ENCODE measurements at regions not wholly inside any gene's neighbourhood (a gene's known extent, or its start where the extent isn't known, plus 50 kb on each side); places are given as distances from the start of the nearest gene placed in this dataset.

GRCh38 chr4:66223068-66223703 lies 552.9 kb upstream of the EPHA5 start:
- H3K4me1 ChIP-seq, result no peaks in the 10 kb centered on the region
- no peak overlapping the region for H3K4me3 ChIP-seq
- intact Hi-C loops (cut with DNase I), result no loop called here
- H3K27ac ChIP-seq, result no peak overlapping the region
- 30 to 37% (median 30%) methylated on average over 9 of the region's 9 CpGs for WGBS, 3 donors
- ATAC-seq (no peak), DNase-seq (no peak)
- no peaks in the 10 kb centered on the region for H3K36me3 ChIP-seq (ENCODE audit: insufficient read depth in 1 of 2, low read depth in 1 of 2)
- TF ChIP-seq, protein P1, sequence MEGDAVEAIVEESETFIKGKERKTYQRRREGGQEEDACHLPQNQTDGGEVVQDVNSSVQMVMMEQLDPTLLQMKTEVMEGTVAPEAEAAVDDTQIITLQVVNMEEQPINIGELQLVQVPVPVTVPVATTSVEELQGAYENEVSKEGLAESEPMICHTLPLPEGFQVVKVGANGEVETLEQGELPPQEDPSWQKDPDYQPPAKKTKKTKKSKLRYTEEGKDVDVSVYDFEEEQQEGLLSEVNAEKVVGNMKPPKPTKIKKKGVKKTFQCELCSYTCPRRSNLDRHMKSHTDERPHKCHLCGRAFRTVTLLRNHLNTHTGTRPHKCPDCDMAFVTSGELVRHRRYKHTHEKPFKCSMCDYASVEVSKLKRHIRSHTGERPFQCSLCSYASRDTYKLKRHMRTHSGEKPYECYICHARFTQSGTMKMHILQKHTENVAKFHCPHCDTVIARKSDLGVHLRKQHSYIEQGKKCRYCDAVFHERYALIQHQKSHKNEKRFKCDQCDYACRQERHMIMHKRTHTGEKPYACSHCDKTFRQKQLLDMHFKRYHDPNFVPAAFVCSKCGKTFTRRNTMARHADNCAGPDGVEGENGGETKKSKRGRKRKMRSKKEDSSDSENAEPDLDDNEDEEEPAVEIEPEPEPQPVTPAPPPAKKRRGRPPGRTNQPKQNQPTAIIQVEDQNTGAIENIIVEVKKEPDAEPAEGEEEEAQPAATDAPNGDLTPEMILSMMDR (IDR thresholded peaks at IDR 0.05), result no peak
- H3K9me3 ChIP-seq, result no peaks in the 10 kb centered on the region
- H3K27me3 ChIP-seq (ENCODE audit: insufficient read depth in 3 of 3, low read length in 2 of 3), result no peaks in the 10 kb centered on the region

DNA sequence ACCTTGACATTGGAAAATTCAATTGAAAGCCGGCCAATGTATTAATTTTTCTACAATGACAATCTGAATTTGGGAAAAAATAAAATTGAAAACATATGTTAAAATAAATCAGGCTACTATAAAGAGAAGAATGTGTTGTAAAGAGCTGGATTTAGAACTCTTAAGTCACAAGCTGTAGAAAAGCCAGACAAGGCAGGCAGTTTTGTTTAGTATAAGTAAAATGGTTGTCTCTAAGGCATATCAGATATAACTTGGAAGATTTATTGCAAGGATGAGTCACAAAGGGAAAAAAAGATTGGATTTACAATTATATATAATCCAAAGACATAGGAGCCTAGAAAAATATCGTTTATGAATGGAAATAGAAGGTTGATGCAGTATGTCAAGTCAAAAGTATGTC lies 549.1 kb upstream of the EPHA5 start:
- H3K27ac ChIP-seq, result no peak overlapping the region
- H3K27me3 ChIP-seq (ENCODE audit: insufficient read depth in 3 of 3, low read length in 2 of 3), result no peaks in the 10 kb centered on the region
- no peaks in the 10 kb centered on the region for H3K4me1 ChIP-seq
- ATAC-seq, result no peak
- TF ChIP-seq, protein P1 (IDR thresholded peaks at IDR 0.05), result no peak
- 52 to 62% (median 60%) methylated on average over 2 of the region's 2 CpGs for WGBS, 3 donors
- H3K9me3 ChIP-seq, result no peaks in the 10 kb centered on the region
- H3K36me3 ChIP-seq (ENCODE audit: insufficient read depth in 1 of 2, low read depth in 1 of 2), result no peaks in the 10 kb centered on the region
- H3K4me3 ChIP-seq, result no peak overlapping the region
- intact Hi-C loops (cut with DNase I), result no loop called here
- DNase-seq, result no peak

DNA sequence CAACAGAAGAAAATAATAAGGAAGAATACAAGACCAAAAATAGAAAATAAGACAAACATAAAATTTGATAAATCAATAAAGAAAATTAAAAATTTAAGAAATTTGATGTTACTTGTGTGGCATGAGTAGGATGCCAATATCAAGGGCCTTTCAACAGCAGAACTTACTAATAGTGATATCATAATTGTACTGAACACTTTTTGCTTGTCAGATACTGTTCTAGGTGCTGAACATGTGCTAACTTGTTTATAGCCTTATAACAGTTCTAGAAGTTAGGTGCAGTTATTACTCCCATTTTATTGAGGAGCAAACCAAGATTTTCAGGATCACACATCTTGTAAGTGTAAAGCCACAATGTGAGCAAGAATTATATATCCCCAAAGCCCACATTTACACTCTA lies 546.0 kb upstream of the EPHA5 start:
- TF ChIP-seq, protein P1 (IDR thresholded peaks at IDR 0.05), result no peak
- Histone ChIP-seq H3K36me3 (ENCODE audit: insufficient read depth in 1 of 2, low read depth in 1 of 2) (no peaks in the 10 kb centered on the region), H3K27me3 (ENCODE audit: insufficient read depth in 3 of 3, low read length in 2 of 3) (no peaks in the 10 kb centered on the region), H3K4me3 (no peak overlapping the region), H3K9me3 (no peaks in the 10 kb centered on the region), H3K27ac (no peak overlapping the region), H3K4me1 (no peaks in the 10 kb centered on the region)
- no peak for DNase-seq
- intact Hi-C loops (cut with DNase I), result no loop called here
- no peak for ATAC-seq

DNA sequence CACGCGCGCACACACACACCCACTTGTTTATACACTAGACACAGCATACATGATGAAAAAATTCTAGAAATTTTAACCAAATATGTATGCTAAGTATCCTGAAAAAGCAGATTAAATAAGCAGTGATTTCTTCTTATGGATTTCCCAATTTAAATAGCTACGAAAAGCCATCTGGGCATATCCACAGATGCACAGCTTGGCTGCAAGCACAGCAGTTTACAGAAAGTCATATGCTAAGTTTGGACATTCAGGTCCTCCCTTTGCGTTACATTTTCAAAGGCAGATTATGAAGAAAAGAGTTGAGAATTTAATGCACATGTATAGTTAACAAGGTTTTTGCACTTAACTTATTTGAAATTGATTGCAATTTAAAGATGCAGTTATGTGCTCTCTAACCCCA lies 542.2 kb upstream of the EPHA5 start:
- ATAC-seq (no peak), DNase-seq (no peak)
- Histone ChIP-seq H3K36me3 (ENCODE audit: insufficient read depth in 1 of 2, low read depth in 1 of 2) (no peaks in the 10 kb centered on the region), H3K4me3 (no peak overlapping the region), H3K9me3 (no peaks in the 10 kb centered on the region), H3K27me3 (ENCODE audit: insufficient read depth in 3 of 3, low read length in 2 of 3) (no peaks in the 10 kb centered on the region), H3K4me1 (no peaks in the 10 kb centered on the region), H3K27ac (no peak overlapping the region)
- 81 to 89% (median 85%) methylated on average over 5 of the region's 5 CpGs for WGBS, 3 donors
- TF ChIP-seq, protein P1 (IDR thresholded peaks at IDR 0.05), result no peak
- intact Hi-C loops (cut with DNase I), result no loop called here
